Ascending aorta (tissue), 2 donors: ENCODE measurements at regions not wholly inside any gene's neighbourhood (a gene's known extent, or its start where the extent isn't known, plus 50 kb on each side); places are given as distances from the start of the nearest gene placed in this dataset.
"Not testable (repeated sequence)": the region's sequence is repeated elsewhere in the genome, so short reads cannot be mapped to it uniquely, and the experiment has no call there.

ENCODE experiments used
- DNase-seq, 2 donors: peaks; one replicate each; pipeline ENCODE4 v3.0.0-alpha.2; 2019; ENCODE audit warnings: low spot score in 2 of 2
- H3K27ac ChIP-seq, 2 donors: fragments of 200-600 bp; sonication (generic); one replicate each; pipeline ENCODE4 v1.5.1; 2016 to 2017; ENCODE audit warnings: mild to moderate bottlenecking in 1 of 2
- H3K27me3 ChIP-seq: fragments of 200-600 bp; sonication (generic); one replicate; pipeline ENCODE4 v1.5.1; 2017
- H3K36me3 ChIP-seq, 2 donors: fragments of 200-600 bp; sonication (generic); one replicate each; pipeline ENCODE4 v1.5.1; 2016
- H3K4me1 ChIP-seq, 2 donors: fragments of 200-600 bp; sonication (generic); one replicate each; pipeline ENCODE4 v1.5.1; 2016 to 2017; ENCODE audit warnings: mild to moderate bottlenecking in 1 of 2
- H3K4me3 ChIP-seq, 2 donors: fragments of 200-600 bp; sonication (generic); one replicate each; pipeline ENCODE4 v1.5.1; 2016 to 2017; ENCODE audit warnings: mild to moderate bottlenecking in 1 of 2
- H3K9me3 ChIP-seq, 2 donors: fragments of 200-600 bp; sonication (generic); one replicate each; pipeline ENCODE4 v1.5.1; 2016
- CTCF ChIP-seq, 3 experiments: fragments of 200-600 bp in 2 of 3; fragments of 450-650 bp in 1 of 3; sonication (generic) in 2 of 3; IDR thresholded peaks; one replicate each; pipeline ENCODE4 v1.5.1; 2016 to 2019; ENCODE audit warnings: antibody characterized with exemption in 3 of 3, mild to moderate bottlenecking in 1 of 3, moderate library complexity in 1 of 3
- intact Hi-C: fragments of 100-400 bp; cut with DNase I; formaldehyde crosslinking; loops from one replicate; pipeline ENCODE4 v1.15.1; 2023

GRCh38 chr1:234833646-234834045 is 223.7 kb upstream of the IRF2BP2 start:
- Histone ChIP-seq H3K9me3 (no peaks in the 10 kb centered on the region), H3K4me3 (no peak overlapping the region), H3K4me1 (no peaks in the 10 kb centered on the region), H3K36me3 (no peaks in the 10 kb centered on the region), H3K27ac (no peak overlapping the region), H3K27me3 (no peaks in the 10 kb centered on the region)
- DNase-seq, result no peak
- intact Hi-C loops, result no loop called here
- TF ChIP-seq CTCF (IDR thresholded peaks at IDR 0.05), result no peak

DNA sequence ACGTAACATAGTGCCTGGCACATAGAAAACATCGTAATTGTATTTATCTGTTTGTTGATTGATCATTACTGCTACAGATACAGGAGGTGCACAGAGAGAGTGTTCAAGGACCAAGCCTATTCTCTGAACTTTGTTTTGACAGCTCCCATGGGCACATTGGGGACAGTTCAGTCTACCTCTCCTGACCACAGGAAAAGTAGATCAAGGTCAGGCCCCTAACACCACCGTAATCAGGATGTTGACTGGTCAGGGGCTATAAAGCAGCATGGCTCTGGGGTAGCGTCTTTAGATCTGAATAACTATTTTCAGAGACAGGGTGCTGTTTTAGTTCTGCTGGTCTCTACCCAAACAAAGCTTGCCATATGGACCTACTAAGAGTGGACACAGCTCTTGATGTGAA is 223.1 kb upstream of the IRF2BP2 start:
- no peak for TF ChIP-seq CTCF (IDR thresholded peaks at IDR 0.05)
- DNase-seq, result no peak
- intact Hi-C loops, result no loop called here

DNA sequence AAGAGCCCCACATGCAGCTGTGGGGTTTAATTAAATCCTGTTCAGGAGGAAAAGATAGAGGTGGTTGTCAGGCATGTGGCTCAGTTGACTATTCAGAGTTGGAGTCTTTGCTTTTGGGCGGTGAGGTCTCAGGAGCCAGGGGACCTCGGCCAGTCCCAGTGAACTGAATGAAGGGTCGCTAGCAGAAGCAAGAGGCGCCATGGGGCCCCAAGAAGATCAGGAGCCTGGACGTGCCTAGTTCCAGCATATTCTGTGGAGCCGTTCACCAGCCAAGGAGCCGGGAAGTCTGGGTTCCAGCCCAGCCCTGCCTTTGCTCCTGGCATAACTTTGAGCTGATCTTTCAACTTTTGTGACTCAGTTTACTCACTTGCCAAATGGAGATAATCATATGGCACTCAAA is 217.7 kb upstream of the IRF2BP2 start:
- intact Hi-C loops, result no loop called here
- Histone ChIP-seq H3K36me3 (no peaks in the 10 kb centered on the region), H3K9me3 (no peaks in the 10 kb centered on the region), H3K4me3 (no peak overlapping the region), H3K4me1 (no peaks in the 10 kb centered on the region), H3K27me3 (no peaks in the 10 kb centered on the region), H3K27ac (no peak overlapping the region)
- no peak for DNase-seq
- TF ChIP-seq CTCF (IDR thresholded peaks at IDR 0.05), result no peak

More for the DNA sequence above, 223.1 kb upstream of the IRF2BP2 start:
- Histone ChIP-seq H3K27ac (no peak overlapping the region), H3K9me3 (no peaks in the 10 kb centered on the region), H3K4me1 (no peaks in the 10 kb centered on the region), H3K27me3 (no peaks in the 10 kb centered on the region), H3K36me3 (no peaks in the 10 kb centered on the region), H3K4me3 (no peak overlapping the region)

DNA sequence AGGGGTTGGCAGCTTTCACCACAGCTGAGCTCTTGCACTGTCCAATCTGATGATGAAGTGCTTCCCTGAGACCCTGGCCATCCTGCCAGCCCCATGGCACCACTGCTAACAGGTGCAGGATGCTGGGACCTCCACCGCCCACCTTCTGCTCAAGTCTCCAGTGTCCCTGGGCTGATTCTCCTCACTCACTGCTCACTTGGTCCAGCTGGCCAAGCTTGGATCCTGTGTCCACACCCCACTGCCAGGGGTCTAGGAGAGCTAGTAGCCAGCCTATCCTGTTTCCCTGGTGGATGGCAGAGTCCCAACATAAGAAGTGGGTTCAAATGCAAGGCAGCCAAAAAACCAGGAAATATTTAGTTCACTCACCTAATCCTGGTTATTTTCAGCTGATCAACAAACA is 217.2 kb upstream of the IRF2BP2 start:
- Histone ChIP-seq H3K9me3 (no peaks in the 10 kb centered on the region), H3K27me3 (no peaks in the 10 kb centered on the region), H3K27ac (no peak overlapping the region), H3K36me3 (no peaks in the 10 kb centered on the region), H3K4me1 (no peaks in the 10 kb centered on the region), H3K4me3 (no peak overlapping the region)
- intact Hi-C loops, result no loop called here
- DNase-seq, result no peak
- TF ChIP-seq CTCF (IDR thresholded peaks at IDR 0.05), result no peak

GRCh38 chr1:234826352-234826751 is 216.4 kb upstream of the IRF2BP2 start:
- Histone ChIP-seq H3K27me3 (no peaks in the 10 kb centered on the region), H3K36me3 (no peaks in the 10 kb centered on the region), H3K4me1 (no peaks in the 10 kb centered on the region), H3K27ac (no peak overlapping the region), H3K4me3 (no peak overlapping the region), H3K9me3 (no peaks in the 10 kb centered on the region)
- DNase-seq, result no peak
- no peak for TF ChIP-seq CTCF (IDR thresholded peaks at IDR 0.05)
- intact Hi-C loops, result no loop called here

DNA sequence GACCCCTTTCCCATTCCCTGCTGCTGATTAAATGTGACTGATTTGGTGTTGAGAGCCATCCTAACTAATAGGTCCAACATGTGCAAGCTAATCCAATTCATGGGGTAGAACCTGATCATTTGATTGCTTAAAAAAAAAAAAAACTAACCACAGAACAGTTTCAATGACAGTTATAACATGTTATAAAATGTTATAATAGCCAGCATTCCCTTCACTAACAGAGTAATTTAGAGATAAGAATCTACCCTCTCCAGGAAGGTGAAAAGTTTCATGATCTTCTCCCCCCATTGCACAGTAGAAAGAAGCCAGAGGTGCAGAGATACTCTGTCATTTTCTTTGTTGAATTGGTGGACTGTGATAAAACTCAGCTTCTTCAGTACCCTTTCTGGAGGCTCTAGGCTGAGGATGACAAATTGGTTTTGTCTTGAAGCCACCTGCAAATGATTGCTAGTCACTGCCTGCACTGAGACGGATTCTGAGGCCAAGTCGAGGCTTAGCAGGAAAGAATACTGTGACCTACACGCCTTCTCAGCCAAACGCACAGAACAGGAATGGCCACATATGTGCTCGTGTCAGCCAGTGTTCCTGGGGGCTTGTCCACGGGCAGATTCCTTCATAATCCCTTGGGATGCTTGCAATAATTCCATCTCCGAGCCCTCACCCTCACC is 215.7 kb upstream of the IRF2BP2 start:
- intact Hi-C loops, result no loop called here
- H3K36me3 ChIP-seq, result no peaks in the 10 kb centered on the region

GRCh38 chr1:234824836-234825235 is 214.9 kb upstream of the IRF2BP2 start:
- intact Hi-C loops, H3K9me3 ChIP-seq, H3K4me1 ChIP-seq: not testable (repeated sequence)

More for the DNA sequence above, 215.7 kb upstream of the IRF2BP2 start:
- Histone ChIP-seq H3K27me3 (no peaks in the 10 kb centered on the region), H3K27ac (no peak overlapping the region), H3K4me1 (no peaks in the 10 kb centered on the region), H3K9me3 (no peaks in the 10 kb centered on the region), H3K4me3 (no peak overlapping the region)
- no peak for DNase-seq
- no peak for TF ChIP-seq CTCF (IDR thresholded peaks at IDR 0.05)

More at GRCh38 chr1:234824836-234825235, 214.9 kb upstream of the IRF2BP2 start:
- not testable (repeated sequence) for H3K36me3 ChIP-seq, H3K27ac ChIP-seq, H3K27me3 ChIP-seq, H3K4me3 ChIP-seq, DNase-seq
